A549 (cell line): ENCODE measurements at regions not wholly inside any gene's neighbourhood (a gene's known extent, or its start where the extent isn't known, plus 50 kb on each side); places are given as distances from the start of the nearest gene placed in this dataset.

ENCODE experiments used
- ATAC-seq, 2 experiments: fragments of 200-7000 bp in 1 of 2; fragments of >200 bp in 1 of 2; cut with Nextera tagmentation in 1 of 2; cut with Tn5 transposase in 1 of 2; 3 replicates each; pipeline versions ENCODE4 v1.8.0 to v1.9.1; 2018 to 2020; ENCODE audit warnings: mild to moderate bottlenecking in 1 of 2, moderate library complexity in 1 of 2
- CTCF ChIA-PET: fragments of 300-600 bp; sonication (Branson Sonifier 250); formaldehyde crosslinking; extraction: SDS; loops from one replicate; lab custom pipeline; 2021; ENCODE audit warnings: antibody characterized with exemption, inconsistent platforms; lab: Yijun Ruan, JAX
- POLR2A ChIA-PET: fragments of 350-600 bp; formaldehyde crosslinking; extraction: SDS; loops from one replicate; lab custom pipeline; 2021; ENCODE audit warnings: antibody characterized with exemption, inconsistent platforms; lab: Yijun Ruan, JAX
- DNase-seq, 2 experiments: peaks; one replicate each; pipeline versions ENCODE4 v3.0.0 to v3.0.0-alpha.2; 2011 to 2016; ENCODE audit warnings: low read depth in 1 of 2, low spot score in 1 of 2
- FAIRE-seq: peaks from 2 replicates; lab custom pipeline; 2011; peaks lifted over from hg19 to GRCh38; lab: Jason Lieb, UNC
- H3K27ac ChIP-seq, 2 experiments: fragments of >200 bp; sonication (Bioruptor Twin); formaldehyde crosslinking; 3 replicates each; pipeline ENCODE4 v1.5.1; 2016 to 2017
- H3K4me1 ChIP-seq: fragments of >200 bp; sonication (Bioruptor Twin); formaldehyde crosslinking; 3 replicates; pipeline ENCODE4 v1.6.1; 2016
- H3K4me2 ChIP-seq: fragments of >200 bp; sonication (Bioruptor Twin); formaldehyde crosslinking; 3 replicates; pipeline ENCODE4 v1.6.1; 2016
- H3K4me3 ChIP-seq: fragments of >200 bp; sonication (Bioruptor Twin); formaldehyde crosslinking; 3 replicates; pipeline ENCODE4 v1.5.1; 2016
- H3K9me3 ChIP-seq: fragments of >200 bp; sonication (Bioruptor Twin); formaldehyde crosslinking; 3 replicates; pipeline ENCODE4 v1.6.1; 2016
- CBX2 ChIP-seq: fragments of 200-600 bp; sonication (generic); IDR thresholded peaks from 2 replicates; pipeline ENCODE4 v1.6.1; 2016; ENCODE audit warnings: low read depth, mild to moderate bottlenecking, borderline replicate concordance
- CEBPB ChIP-seq, 2 experiments: fragments of >200 bp in 1 of 2; sonication (Bioruptor Twin) in 1 of 2; formaldehyde crosslinking in 1 of 2; IDR thresholded peaks; 2 replicates each; pipeline ENCODE4 v1.6.1; 2012 to 2016
- CHD2 ChIP-seq: fragments of 150-350 bp; IDR thresholded peaks from 2 replicates; pipeline ENCODE4 v1.6.1; 2014; ENCODE audit warnings: low read length; ENCODE audit not compliant: partially characterized antibody
- CHD4 ChIP-seq: fragments of 200-600 bp; sonication (generic); IDR thresholded peaks from 2 replicates; pipeline ENCODE4 v1.6.1; 2016; ENCODE audit warnings: antibody characterized with exemption, mild to moderate bottlenecking, borderline replicate concordance
- EHMT2 ChIP-seq: fragments of 200-600 bp; sonication (generic); IDR thresholded peaks from 2 replicates; pipeline ENCODE4 v1.6.1; 2016; ENCODE audit warnings: antibody characterized with exemption, low read depth, mild to moderate bottlenecking, moderate library complexity
- FOSB ChIP-seq: fragments of 250-450 bp; sonication (Bioruptor Pico); IDR thresholded peaks from 2 replicates; pipeline ENCODE4 v1.5.0; 2020; ENCODE audit warnings: mild to moderate bottlenecking, moderate library complexity
- HDAC2 ChIP-seq: fragments of 200-600 bp; sonication (generic); IDR thresholded peaks from 2 replicates; pipeline ENCODE4 v1.6.1; 2016
- HEYL ChIP-seq: fragments of 250-450 bp; sonication (Bioruptor Pico); IDR thresholded peaks from 2 replicates; pipeline ENCODE4 v1.8.0; 2021; ENCODE audit warnings: mild to moderate bottlenecking, moderate library complexity
- HOXA7 ChIP-seq: fragments of 250-450 bp; sonication (Bioruptor Pico); IDR thresholded peaks from 2 replicates; pipeline ENCODE4 v1.5.0; 2020; ENCODE audit warnings: mild to moderate bottlenecking, moderate library complexity
- HOXB13 ChIP-seq: fragments of 250-450 bp; sonication (Bioruptor Pico); IDR thresholded peaks from 2 replicates; pipeline ENCODE4 v1.5.0; 2020; ENCODE audit warnings: low read depth, mild to moderate bottlenecking, moderate library complexity
- JUN ChIP-seq, 2 experiments: fragments of >200 bp; sonication (Bioruptor Twin); formaldehyde crosslinking; IDR thresholded peaks; 2 replicates in 1 of 2; 3 replicates in 1 of 2; pipeline ENCODE4 v1.6.1; 2016 to 2017
- JUNB ChIP-seq: fragments of >200 bp; sonication (Bioruptor Twin); formaldehyde crosslinking; IDR thresholded peaks from 2 replicates; pipeline ENCODE4 v1.6.1; 2016
- MAZ ChIP-seq: fragments of 150-350 bp; IDR thresholded peaks from 2 replicates; pipeline ENCODE4 v1.6.1; 2014; ENCODE audit warnings: antibody characterized with exemption, low read depth, low read length, borderline replicate concordance
- MYC ChIP-seq: IDR thresholded peaks from 2 replicates; pipeline ENCODE4 v1.6.1; 2012; ENCODE audit warnings: mild to moderate bottlenecking, inconsistent platforms, low read length, improper control_type of control experiment, borderline replicate concordance
- NR3C1 ChIP-seq: fragments of >200 bp; sonication (Bioruptor Twin); formaldehyde crosslinking; IDR thresholded peaks from 3 replicates; pipeline ENCODE4 v1.6.1; 2017
- POLR2AphosphoS2 ChIP-seq: conservative IDR thresholded peaks from 2 replicates; pipeline ENCODE4 v1.6.1; 2012; ENCODE audit warnings: low read length, improper control_type of control experiment, inconsistent platforms
- RARB ChIP-seq: fragments of 250-450 bp; sonication (Bioruptor Pico); IDR thresholded peaks from 2 replicates; pipeline ENCODE4 v1.8.0; 2021; ENCODE audit warnings: mild to moderate bottlenecking, moderate library complexity
- RCOR1 ChIP-seq: fragments of 150-350 bp; IDR thresholded peaks from 2 replicates; pipeline ENCODE4 v1.6.1; 2014; ENCODE audit warnings: antibody characterized with exemption, low read length, low read depth
- SREBF2 ChIP-seq: fragments of 450-650 bp; IDR thresholded peaks from 2 replicates; pipeline ENCODE4 v1.6.1; 2014; ENCODE audit warnings: mild to moderate bottlenecking, moderate library complexity
- TFCP2L1 ChIP-seq: fragments of 250-450 bp; sonication (Bioruptor Pico); IDR thresholded peaks from 2 replicates; pipeline ENCODE4 v1.5.0; 2021; ENCODE audit warnings: mild to moderate bottlenecking
- ZSCAN20 ChIP-seq: fragments of 250-450 bp; sonication (Bioruptor Pico); IDR thresholded peaks from 2 replicates; pipeline ENCODE4 v1.8.0; 2022; ENCODE audit warnings: mild to moderate bottlenecking, moderate library complexity
- WGBS: methylation state at CpG from one replicate; pipeline ENCODE4 v1.1.6; 2017; ENCODE audit errors: missing lambda C conversion rate; 5-methylcytosine and 5-hydroxymethylcytosine counted together
- TF ChIP-seq, protein P1 (sequence below): IDR thresholded peaks from 2 replicates; pipeline ENCODE4 v1.6.1; 2012; ENCODE audit warnings: low read depth, borderline replicate concordance
- TF ChIP-seq, protein P2 (sequence below): fragments of 250-450 bp; sonication (Bioruptor Pico); IDR thresholded peaks from 2 replicates; pipeline ENCODE4 v1.5.0; 2021; ENCODE audit warnings: mild to moderate bottlenecking, moderate library complexity, borderline replicate concordance

DNA sequence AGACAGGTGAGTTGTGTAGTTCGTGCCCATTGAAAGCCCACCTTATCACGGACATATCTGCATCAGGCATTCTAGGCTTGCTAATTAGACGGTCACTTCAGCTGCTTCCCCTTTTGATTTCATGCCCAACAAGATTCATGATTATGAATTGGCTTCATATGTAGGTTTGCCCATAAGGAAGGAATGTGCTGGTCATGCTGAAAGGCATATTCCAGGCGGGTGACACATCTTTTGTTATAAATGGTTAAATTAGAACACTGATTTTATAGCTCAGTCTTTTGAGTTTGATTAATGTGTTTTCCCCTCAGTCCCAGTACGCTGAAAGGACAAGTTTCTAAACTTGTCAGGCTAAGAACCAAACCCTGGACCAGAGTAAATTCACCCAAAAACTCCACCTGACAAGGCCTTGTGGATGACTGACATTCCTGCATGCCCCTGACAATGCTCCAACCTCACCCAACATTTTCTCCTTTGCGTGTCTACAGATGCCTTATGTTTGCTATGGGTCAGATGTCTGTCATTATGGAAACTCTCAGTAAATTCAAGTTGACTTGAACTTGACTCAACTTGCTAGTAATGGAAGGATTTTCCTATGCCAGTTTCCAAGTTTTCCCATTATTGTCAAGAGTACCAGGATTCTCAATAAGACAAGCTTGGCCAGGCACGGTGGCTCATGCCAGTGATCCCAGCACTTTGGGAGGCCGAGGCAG, 421.9 kb downstream of the PMP22 start:
- no peak overlapping the region for H3K4me3 ChIP-seq
- H3K9me3 ChIP-seq, result peaks cover 5% of the 10 kb centered on the region; the same call in 1 of the 3 replicates
- no peak for TF ChIP-seq HDAC2
- TF ChIP-seq HOXA7 (CRISPR knock-in tag), result no peak
- no peak for TF ChIP-seq POLR2AphosphoS2
- no peak for TF ChIP-seq CBX2
- no peak for TF ChIP-seq MAZ
- TF ChIP-seq FOSB, result no peak
- TF ChIP-seq HEYL (CRISPR knock-in tag), result no peak
- TF ChIP-seq SREBF2, result no peak
- TF ChIP-seq JUNB, result no peak
- no peak for TF ChIP-seq RARB
- TF ChIP-seq HOXB13 (CRISPR knock-in tag), result no peak
- no peaks in the 10 kb centered on the region for H3K4me1 ChIP-seq
- FAIRE-seq (no peak), DNase-seq (no peak), ATAC-seq (no peak)
- no peak overlapping the region for H3K27ac ChIP-seq
- 43% methylated on average over 8 of the region's 8 CpGs for WGBS
- CTCF ChIA-PET, result interaction anchor here (0.5 to 1.6 kb wide), 4 partner anchors 8 to 103 kb away, joined by 3 to 5 read pairs (median 3); no protein-coding TSS in a partner anchor
- POLR2A ChIA-PET, result no interaction called here
- H3K4me2 ChIP-seq, result no peak overlapping the region

DNA sequence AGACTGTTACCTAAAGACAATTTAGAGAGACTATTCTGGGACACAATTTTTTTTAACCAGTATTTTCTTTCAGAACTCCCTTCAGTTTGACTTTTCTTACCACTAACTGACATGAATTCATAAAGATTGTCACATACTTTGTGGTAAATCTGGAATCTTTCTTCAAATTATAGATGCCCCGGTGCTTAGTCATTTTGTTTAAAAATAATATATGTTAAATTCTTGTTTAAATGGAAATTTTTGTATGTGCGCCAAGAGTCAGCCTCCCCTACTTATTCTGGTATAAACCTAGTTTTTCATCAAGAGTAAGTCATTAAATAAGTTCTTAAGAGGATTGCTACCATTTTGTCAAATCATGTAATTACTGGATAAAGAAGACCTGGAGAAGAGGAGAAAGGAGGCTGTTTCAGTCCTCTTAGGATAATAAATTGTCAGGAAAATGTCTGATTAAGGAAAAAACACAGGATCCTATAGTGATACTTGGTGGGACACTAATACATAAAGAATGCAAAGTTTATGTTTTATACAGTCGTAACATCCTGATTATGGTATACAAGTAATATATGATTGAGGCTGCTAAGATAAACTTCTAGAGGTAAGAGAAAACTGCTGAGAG, 424.4 kb downstream of the PMP22 start:
- Histone ChIP-seq H3K9me3 (peaks cover 14% of the 10 kb centered on the region; the same call in 2 of the 3 replicates), H3K27ac (no peak overlapping the region), H3K4me3 (no peak overlapping the region), H3K4me1 (no peaks in the 10 kb centered on the region), H3K4me2 (no peak overlapping the region)
- ChIA-PET CTCF (interaction anchor here (1.2 kb wide), 1 partner anchor 16 kb away, joined by 3 read pairs; no protein-coding TSS in a partner anchor), POLR2A (no interaction called here)
- TF ChIP-seq CEBPB (IDR thresholded peaks at IDR 0.05) (no peak), ZSCAN20 (no peak), CHD2 (no peak), TFCP2L1 (CRISPR knock-in tag) (no peak), MAZ (no peak), RARB (no peak), RCOR1 (no peak), NR3C1 (no peak), EHMT2 (no peak), MYC (no peak), JUN (IDR thresholded peaks at IDR 0.05) (no peak), JUNB (no peak), HDAC2 (no peak), CHD4 (no peak)
- TF ChIP-seq, protein P1, sequence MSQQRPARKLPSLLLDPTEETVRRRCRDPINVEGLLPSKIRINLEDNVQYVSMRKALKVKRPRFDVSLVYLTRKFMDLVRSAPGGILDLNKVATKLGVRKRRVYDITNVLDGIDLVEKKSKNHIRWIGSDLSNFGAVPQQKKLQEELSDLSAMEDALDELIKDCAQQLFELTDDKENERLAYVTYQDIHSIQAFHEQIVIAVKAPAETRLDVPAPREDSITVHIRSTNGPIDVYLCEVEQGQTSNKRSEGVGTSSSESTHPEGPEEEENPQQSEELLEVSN, result no peak
- TF ChIP-seq, protein P2, sequence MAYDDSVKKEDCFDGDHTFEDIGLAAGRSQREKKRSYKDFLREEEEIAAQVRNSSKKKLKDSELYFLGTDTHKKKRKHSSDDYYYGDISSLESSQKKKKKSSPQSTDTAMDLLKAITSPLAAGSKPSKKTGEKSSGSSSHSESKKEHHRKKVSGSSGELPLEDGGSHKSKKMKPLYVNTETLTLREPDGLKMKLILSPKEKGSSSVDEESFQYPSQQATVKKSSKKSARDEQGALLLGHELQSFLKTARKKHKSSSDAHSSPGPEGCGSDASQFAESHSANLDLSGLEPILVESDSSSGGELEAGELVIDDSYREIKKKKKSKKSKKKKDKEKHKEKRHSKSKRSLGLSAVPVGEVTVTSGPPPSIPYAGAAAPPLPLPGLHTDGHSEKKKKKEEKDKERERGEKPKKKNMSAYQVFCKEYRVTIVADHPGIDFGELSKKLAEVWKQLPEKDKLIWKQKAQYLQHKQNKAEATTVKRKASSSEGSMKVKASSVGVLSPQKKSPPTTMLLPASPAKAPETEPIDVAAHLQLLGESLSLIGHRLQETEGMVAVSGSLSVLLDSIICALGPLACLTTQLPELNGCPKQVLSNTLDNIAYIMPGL (CRISPR knock-in tag), result no peak
- 58% methylated on average over 3 of the region's 3 CpGs for WGBS
- ATAC-seq (no peak), FAIRE-seq (peak; percentile 28), DNase-seq (no peak)
